ENCODE measurements at regions not wholly inside any gene's neighbourhood (a gene's known extent, or its start where the extent isn't known, plus 50 kb on each side); places are given as distances from the start of the nearest gene placed in this dataset.

DNA sequence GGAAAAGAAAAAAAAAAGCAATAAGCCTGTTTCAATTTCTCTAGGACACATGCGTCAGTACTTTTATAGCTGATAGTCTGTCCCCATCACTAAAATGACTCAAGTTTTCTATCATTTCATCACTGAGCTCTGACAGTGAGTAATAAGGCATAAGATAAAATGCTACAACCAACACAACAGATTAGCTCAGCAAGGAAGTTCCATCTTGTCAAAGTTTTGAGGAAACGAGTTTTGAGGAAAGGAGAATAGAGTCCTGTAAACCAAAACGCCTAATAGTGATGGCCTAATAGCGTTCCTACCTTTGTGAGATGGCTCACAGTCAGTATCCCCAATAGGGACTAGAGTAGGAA lies 145.1 kb downstream of the LACC1 start:
- Histone ChIP-seq H3K27me3 (ENCODE audit: control insufficient read depth, insufficient read depth, low read length) (no peaks in the 10 kb centered on the region), H3K4me3 (ENCODE audit: low read depth, low read length) (no peak overlapping the region), H3K36me3 (ENCODE audit: control insufficient read depth, insufficient read depth, low read length) (no peaks in the 10 kb centered on the region)
- FAIRE-seq, result no peak
- TF ChIP-seq, protein P1, sequence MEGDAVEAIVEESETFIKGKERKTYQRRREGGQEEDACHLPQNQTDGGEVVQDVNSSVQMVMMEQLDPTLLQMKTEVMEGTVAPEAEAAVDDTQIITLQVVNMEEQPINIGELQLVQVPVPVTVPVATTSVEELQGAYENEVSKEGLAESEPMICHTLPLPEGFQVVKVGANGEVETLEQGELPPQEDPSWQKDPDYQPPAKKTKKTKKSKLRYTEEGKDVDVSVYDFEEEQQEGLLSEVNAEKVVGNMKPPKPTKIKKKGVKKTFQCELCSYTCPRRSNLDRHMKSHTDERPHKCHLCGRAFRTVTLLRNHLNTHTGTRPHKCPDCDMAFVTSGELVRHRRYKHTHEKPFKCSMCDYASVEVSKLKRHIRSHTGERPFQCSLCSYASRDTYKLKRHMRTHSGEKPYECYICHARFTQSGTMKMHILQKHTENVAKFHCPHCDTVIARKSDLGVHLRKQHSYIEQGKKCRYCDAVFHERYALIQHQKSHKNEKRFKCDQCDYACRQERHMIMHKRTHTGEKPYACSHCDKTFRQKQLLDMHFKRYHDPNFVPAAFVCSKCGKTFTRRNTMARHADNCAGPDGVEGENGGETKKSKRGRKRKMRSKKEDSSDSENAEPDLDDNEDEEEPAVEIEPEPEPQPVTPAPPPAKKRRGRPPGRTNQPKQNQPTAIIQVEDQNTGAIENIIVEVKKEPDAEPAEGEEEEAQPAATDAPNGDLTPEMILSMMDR (IDR thresholded peaks at IDR 0.05; ENCODE audit: insufficient read depth, low read length, severe bottlenecking), result no peak
- peak; percentile 13 for DNase-seq (ENCODE audit: low read depth)

DNA sequence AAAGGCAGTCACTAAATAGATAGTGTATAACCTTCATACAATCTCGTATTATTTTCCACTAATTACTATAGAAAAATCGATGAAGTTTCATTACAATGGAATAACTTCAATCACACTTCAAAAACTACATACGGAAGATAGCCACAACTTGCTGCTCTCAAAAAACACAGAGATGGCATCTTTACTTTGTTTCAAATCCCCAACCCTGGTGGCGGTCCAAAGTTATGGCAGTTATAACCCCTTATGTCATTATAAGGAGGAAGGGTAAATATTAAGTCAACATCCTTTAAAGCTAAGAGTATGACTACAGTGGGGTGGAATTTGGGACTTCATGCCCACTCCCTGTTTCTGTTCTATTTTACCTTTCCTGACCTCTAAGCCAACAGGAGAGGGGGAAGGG lies 146.5 kb downstream of the LACC1 start:
- TF ChIP-seq, protein P1 (IDR thresholded peaks at IDR 0.05; ENCODE audit: insufficient read depth, low read length, severe bottlenecking), result no peak
- no peaks in the 10 kb centered on the region for H3K36me3 ChIP-seq (ENCODE audit: control insufficient read depth, insufficient read depth, low read length)
- H3K27me3 ChIP-seq (ENCODE audit: control insufficient read depth, insufficient read depth, low read length), result no peaks in the 10 kb centered on the region
- H3K4me3 ChIP-seq (ENCODE audit: low read depth, low read length), result no peak overlapping the region
- FAIRE-seq (no peak), DNase-seq (ENCODE audit: low read depth) (no peak)

DNA sequence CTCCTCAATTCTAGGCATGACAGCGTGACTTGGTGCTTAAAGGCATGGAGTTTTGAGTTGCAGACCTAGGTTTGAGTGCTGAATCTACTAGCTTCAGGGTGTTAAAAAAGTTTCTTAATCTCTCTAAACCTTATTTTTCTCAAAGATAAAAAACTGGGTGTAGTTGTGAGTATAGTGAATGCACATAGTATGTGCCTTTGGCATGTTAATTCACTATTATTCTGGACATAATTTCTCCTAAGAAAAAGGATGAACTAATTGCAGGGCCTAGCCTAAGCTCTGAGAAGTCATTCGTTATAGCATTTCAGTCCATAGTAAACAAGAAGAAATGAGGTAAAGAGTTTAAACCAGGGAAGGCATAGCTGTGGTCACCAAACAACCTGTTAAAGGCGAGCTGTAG lies 149.0 kb downstream of the LACC1 start:
- Histone ChIP-seq H3K36me3 (ENCODE audit: control insufficient read depth, insufficient read depth, low read length) (no peaks in the 10 kb centered on the region), H3K4me3 (ENCODE audit: low read depth, low read length) (no peak overlapping the region), H3K27me3 (ENCODE audit: control insufficient read depth, insufficient read depth, low read length) (no peaks in the 10 kb centered on the region)
- FAIRE-seq (no peak), DNase-seq (ENCODE audit: low read depth) (no peak)
- TF ChIP-seq, protein P1 (IDR thresholded peaks at IDR 0.05; ENCODE audit: insufficient read depth, low read length, severe bottlenecking), result no peak

DNA sequence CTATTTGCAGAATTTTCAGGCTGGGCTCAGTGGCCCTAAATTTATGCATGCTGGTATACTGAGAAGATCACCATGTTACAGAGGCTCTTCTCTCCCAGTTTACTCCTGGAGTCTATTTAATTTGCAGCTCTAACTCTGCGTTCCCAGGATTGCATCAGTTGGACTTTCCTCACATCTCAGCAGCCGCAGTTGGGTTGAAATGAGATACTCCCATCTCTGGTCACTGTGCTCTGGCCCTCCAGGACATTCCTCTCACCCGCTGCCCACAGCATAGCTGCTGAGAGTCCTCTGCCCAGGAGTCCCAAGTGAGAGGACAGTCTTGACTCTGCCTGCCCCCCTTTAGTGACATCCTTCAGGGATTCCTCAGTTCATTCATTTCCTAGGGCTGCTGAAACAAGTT lies 150.9 kb downstream of the LACC1 start:
- H3K36me3 ChIP-seq (ENCODE audit: control insufficient read depth, insufficient read depth, low read length), result no peaks in the 10 kb centered on the region
- FAIRE-seq (no peak), DNase-seq (ENCODE audit: low read depth) (no peak)
- H3K4me3 ChIP-seq (ENCODE audit: low read depth, low read length), result no peak overlapping the region
- TF ChIP-seq, protein P1 (IDR thresholded peaks at IDR 0.05; ENCODE audit: insufficient read depth, low read length, severe bottlenecking), result no peak
- H3K27me3 ChIP-seq (ENCODE audit: control insufficient read depth, insufficient read depth, low read length), result no peaks in the 10 kb centered on the region

DNA sequence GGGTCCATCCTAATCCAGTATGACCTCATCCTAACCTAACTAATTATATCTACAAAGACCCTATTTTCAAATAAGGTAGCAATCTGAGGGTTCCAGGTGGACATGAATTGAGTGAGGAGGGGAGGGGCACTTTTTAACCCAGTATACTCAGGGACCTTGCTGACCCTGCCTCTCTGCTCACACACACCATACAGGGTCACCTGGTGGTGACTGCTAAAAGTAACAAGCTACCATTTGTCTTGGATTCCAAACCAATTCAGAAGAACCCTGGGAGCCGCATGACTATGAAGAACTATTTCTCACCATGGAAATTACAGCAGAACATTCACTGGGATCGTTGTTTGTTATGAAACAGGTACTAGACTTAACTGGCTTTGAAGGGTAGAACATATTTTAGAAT lies 151.9 kb downstream of the LACC1 start:
- no peak overlapping the region for H3K4me3 ChIP-seq (ENCODE audit: low read depth, low read length)
- no peaks in the 10 kb centered on the region for H3K27me3 ChIP-seq (ENCODE audit: control insufficient read depth, insufficient read depth, low read length)
- no peaks in the 10 kb centered on the region for H3K36me3 ChIP-seq (ENCODE audit: control insufficient read depth, insufficient read depth, low read length)
- TF ChIP-seq, protein P1 (IDR thresholded peaks at IDR 0.05; ENCODE audit: insufficient read depth, low read length, severe bottlenecking), result no peak
- DNase-seq (ENCODE audit: low read depth), result no peak
- no peak for FAIRE-seq

- Histone ChIP-seq H3K36me3 (ENCODE audit: control insufficient read depth, insufficient read depth, low read length) (no peaks in the 10 kb centered on the region), H3K27me3 (ENCODE audit: control insufficient read depth, insufficient read depth, low read length) (no peaks in the 10 kb centered on the region), H3K4me3 (ENCODE audit: low read depth, low read length) (no peak overlapping the region)
- DNase-seq (ENCODE audit: low read depth) (no peak), FAIRE-seq (no peak)
- TF ChIP-seq, protein P1 (IDR thresholded peaks at IDR 0.05; ENCODE audit: insufficient read depth, low read length, severe bottlenecking), result no peak
Observed at GRCh38 chr13:44032802-44033201, 153.1 kb downstream of the LACC1 start.

All from bronchial epithelial cell (primary cell).